HFF-Myc (cell line): ENCODE measurements at regions not wholly inside any gene's neighbourhood (a gene's known extent, or its start where the extent isn't known, plus 50 kb on each side); places are given as distances from the start of the nearest gene placed in this dataset.

Source experiments
- DNase-seq: peaks from one replicate; pipeline ENCODE4 v3.0.0-alpha.2; 2011; ENCODE audit warnings: low read depth; ENCODE audit errors: extremely low read depth
- H3K4me3 ChIP-seq: replicated peaks from 2 replicates; pipeline ENCODE4 v1.5.1; 2011; ENCODE audit warnings: low read depth, mild to moderate bottlenecking, control low read depth, low read length
- TF ChIP-seq, protein P1 (sequence below): IDR thresholded peaks from 2 replicates; pipeline ENCODE4 v1.5.1; 2012; ENCODE audit warnings: mild to moderate bottlenecking, low read depth, low read length, control low read depth; ENCODE audit errors: missing control alignments

DNA sequence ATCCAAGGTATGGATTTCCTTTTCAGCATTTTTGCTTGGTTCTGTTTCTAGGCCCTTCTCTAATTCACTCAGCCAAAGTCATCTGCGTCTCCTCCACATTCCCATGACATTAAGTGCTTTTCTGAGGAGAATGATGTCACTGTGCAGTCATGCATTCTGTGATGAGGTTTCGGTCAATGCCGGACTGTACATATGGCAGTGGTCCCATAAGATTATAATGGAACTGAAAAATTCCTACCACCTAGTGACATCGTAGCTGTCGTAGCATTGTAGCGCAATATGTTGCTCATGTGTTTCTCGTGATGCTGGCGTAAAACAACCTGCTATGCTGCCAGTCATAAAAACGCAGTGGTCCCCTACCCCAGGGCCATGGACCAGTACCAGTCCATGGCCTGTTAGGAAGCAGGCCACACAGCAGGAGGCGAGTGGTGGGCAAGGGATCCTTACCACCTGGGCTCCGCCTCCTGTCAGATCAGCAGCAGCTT lies 63.4 kb upstream of the TNFRSF19 start:
- TF ChIP-seq, protein P1, sequence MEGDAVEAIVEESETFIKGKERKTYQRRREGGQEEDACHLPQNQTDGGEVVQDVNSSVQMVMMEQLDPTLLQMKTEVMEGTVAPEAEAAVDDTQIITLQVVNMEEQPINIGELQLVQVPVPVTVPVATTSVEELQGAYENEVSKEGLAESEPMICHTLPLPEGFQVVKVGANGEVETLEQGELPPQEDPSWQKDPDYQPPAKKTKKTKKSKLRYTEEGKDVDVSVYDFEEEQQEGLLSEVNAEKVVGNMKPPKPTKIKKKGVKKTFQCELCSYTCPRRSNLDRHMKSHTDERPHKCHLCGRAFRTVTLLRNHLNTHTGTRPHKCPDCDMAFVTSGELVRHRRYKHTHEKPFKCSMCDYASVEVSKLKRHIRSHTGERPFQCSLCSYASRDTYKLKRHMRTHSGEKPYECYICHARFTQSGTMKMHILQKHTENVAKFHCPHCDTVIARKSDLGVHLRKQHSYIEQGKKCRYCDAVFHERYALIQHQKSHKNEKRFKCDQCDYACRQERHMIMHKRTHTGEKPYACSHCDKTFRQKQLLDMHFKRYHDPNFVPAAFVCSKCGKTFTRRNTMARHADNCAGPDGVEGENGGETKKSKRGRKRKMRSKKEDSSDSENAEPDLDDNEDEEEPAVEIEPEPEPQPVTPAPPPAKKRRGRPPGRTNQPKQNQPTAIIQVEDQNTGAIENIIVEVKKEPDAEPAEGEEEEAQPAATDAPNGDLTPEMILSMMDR: no peak
- 0 out of 2 replicates have a peak overlapping the region, but pooled peaks have one; percentile 2 for H3K4me3 ChIP-seq
- no peak for DNase-seq

DNA sequence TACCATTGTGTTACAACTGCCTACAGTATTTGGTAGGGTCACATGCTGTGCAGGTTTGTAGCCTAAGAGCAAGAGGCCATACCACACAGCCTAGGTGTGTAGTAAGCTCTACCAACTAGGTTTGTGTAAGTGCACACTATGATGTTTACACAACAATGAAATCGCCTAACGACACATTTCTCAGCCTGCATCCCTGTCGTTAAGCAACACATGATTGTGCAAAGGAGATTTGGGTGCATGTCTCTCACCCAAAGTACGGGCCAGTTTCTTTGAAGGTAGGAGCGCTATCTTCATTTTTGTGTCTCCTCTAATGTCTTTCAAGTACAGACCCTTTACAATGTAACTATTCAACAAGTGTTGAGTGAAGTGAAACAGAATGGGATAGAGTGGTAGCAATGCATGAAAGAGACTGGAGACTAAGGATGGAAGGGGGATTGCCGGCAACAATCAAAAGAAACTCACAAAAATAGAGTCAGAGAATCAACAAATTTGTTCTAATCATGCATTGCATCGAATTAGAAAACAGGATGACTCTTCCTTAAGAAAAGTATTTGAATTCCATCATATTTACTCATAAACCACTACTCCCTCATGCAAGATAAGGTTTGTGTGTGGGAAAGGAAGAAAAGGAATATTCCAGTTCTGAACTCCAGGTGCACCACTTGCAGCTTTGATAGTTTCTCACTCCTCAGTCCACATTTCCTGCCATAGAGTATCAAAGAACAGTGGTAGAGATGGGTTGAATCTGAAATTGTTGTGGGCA lies 60.2 kb upstream of the TNFRSF19 start:
- no peak for DNase-seq
- H3K4me3 ChIP-seq: no peak overlapping the region
- TF ChIP-seq, protein P1: no peak

DNA sequence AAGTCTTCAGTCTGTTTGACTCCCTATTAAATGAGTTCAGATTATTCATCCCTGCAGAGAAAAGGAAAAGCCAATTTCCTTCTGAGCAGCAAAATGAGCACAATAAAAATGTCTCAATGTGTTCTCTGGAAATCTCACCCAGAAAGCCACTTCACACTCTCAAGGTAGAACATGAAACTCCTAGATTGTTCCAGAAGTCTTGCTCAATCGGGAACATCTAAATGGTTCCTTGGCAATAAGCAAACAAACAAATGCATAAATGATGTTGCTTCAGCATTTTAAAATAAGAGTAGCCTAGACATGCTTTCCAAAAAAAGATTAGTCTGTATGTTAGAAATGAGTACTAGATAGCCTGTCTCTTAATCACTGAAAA lies 59.7 kb upstream of the TNFRSF19 start:
- H3K4me3 ChIP-seq: no peak overlapping the region
- TF ChIP-seq, protein P1: no peak
- no peak for DNase-seq

DNA sequence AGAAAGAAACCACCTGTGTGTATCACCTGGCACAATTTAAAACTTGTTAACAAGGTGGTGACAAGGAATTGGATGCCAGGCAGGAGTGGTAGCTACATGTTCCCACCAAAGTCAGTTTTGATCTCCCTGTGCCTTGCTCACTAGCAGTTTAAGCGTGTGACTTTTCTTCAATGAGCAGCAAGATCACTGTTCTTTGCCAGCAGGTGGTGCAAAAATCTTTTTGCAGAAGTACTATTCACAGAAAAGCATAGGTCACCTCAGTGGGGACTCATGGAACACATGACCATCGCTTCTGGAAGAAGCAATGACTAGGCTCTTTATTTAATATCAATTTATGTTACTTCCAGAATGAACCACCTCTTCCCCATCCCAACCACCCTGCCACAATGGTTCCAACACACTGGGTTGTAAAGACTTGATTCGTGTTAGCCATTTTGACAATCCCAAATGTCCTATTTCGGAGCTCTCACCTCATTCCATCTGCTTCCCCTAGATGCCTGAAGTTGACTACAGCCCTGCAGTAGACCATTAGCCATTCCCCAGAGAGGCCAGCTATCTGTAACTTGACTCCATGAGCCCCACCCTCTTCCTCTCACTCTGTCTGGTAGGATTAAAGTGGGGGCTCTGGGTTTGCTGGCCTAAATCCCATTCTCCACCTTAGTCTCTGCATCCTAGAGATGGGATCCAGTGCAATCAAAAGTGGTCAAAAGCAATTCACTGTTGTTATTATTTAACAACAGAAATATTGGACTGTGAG lies 59.1 kb upstream of the TNFRSF19 start:
- no peak for DNase-seq
- H3K4me3 ChIP-seq: no peak overlapping the region
- TF ChIP-seq, protein P1: peak; percentile 30

DNA sequence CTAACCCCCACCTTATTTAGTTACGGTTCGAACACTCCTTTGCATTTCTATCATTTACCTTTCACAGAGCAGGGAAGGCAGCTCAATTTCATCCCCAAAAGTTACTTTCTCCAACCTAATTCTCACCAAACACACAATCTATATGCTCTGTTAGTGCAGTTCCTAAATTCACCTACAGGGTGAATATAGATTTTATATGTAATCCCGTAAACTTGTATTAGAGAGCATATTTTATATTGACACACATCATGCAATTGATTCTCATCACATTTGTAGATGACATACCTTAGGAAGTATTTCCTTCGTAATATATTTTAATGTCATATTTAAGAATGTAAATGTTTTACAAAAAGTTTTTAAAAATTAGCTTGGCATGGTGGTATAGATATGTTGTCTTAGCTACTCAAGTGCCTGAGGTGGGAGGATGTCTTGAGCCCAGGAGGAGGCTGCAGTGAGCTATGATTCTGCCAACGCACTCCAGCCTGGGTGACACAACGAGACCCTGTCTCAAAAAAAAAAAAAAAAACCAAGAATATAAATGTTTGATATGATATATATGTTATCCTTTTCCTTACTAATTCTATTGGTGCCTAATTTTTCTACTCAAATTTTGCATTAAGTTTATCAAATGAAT lies 57.3 kb upstream of the TNFRSF19 start:
- no peak overlapping the region for H3K4me3 ChIP-seq
- DNase-seq: no peak
- TF ChIP-seq, protein P1: no peak

DNA sequence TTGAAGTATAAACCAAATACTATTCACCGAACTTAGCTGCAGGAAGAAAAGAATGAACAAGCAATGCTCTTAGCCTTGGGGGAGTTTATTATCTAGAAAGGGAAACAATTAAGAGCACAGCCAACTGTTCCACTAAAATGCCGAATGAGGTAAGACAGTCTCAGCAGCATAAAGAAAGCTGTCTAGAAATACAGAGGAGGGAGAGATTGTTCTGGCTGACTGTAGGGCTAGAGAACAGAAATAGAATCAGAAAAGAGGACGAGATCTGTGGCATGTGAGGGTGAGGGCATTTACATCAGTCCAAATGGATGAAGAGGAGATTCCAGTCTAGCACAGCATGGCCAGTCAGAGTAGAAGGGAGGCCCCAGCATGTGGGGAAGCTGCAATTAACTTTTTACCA lies 56.8 kb upstream of the TNFRSF19 start:
- no peak overlapping the region for H3K4me3 ChIP-seq
- TF ChIP-seq, protein P1: no peak
- no peak for DNase-seq
